NCI-H2196 (cell line): ENCODE measurements at regions not wholly inside any gene's neighbourhood (a gene's known extent, or its start where the extent isn't known, plus 50 kb on each side); places are given as distances from the start of the nearest gene placed in this dataset.
"Not testable (repeated sequence)": the region's sequence is repeated elsewhere in the genome, so short reads cannot be mapped to it uniquely, and the experiment has no call there.

Experiments
- DNase-seq: peaks from one replicate; lab custom pipeline; 2025; ENCODE audit not compliant: unreplicated experiment; lab: John Stamatoyannopoulos, UW

GRCh38 chr21:43291347-43291950, 122.6 kb downstream of the CRYAA start:
- no peak for DNase-seq

- no peak for DNase-seq
Measured at GRCh38 chr21:43290421-43291346, 121.9 kb downstream of the CRYAA start.

- DNase-seq = no peak
Measured at GRCh38 chr21:43289966-43290365, 121.2 kb downstream of the CRYAA start.

- DNase-seq = no peak
Measured at GRCh38 chr21:43289442-43289841, 120.6 kb downstream of the CRYAA start.

- peak; percentile 50 for DNase-seq
Measured at GRCh38 chr21:43287795-43288755, 119.3 kb downstream of the CRYAA start.

- peak; percentile 93 for DNase-seq
Measured at GRCh38 chr21:43287111-43287760, 118.4 kb downstream of the CRYAA start.

- DNase-seq = no peak
Measured at GRCh38 chr21:43286196-43286595, 117.4 kb downstream of the CRYAA start.

- DNase-seq = no peak
Measured at GRCh38 chr21:43284700-43285099, 115.9 kb downstream of the CRYAA start.

GRCh38 chr21:43284238-43284637, 115.4 kb downstream of the CRYAA start:
- no peak for DNase-seq

- DNase-seq = not testable (repeated sequence)
Measured at GRCh38 chr21:43283925-43284221, 115.1 kb downstream of the CRYAA start.

- no peak for DNase-seq
Measured at GRCh38 chr21:43283136-43283924, 114.5 kb downstream of the CRYAA start.

GRCh38 chr21:43282358-43283120, 113.7 kb downstream of the CRYAA start:
- DNase-seq = no peak

GRCh38 chr21:43281661-43282357, 113.0 kb downstream of the CRYAA start:
- DNase-seq = no peak

- no peak for DNase-seq
Measured at GRCh38 chr21:43280949-43281633, 112.3 kb downstream of the CRYAA start.

- DNase-seq = no peak
Measured at GRCh38 chr21:43279578-43279894, 110.7 kb downstream of the CRYAA start.

- no peak for DNase-seq
Measured at GRCh38 chr21:43278766-43279577, 110.2 kb downstream of the CRYAA start.

- no peak for DNase-seq
Measured at GRCh38 chr21:43278359-43278758, 109.6 kb downstream of the CRYAA start.
